NCI-H82 treated with DMSO at 0.1 percent for 48 hours (cell line): ENCODE measurements at regions not wholly inside any gene's neighbourhood (a gene's known extent, or its start where the extent isn't known, plus 50 kb on each side); places are given as distances from the start of the nearest gene placed in this dataset.

Experiments used
- DNase-seq: peaks from one replicate; lab custom pipeline; 2025; ENCODE audit not compliant: unreplicated experiment; lab: John Stamatoyannopoulos, UW

DNA sequence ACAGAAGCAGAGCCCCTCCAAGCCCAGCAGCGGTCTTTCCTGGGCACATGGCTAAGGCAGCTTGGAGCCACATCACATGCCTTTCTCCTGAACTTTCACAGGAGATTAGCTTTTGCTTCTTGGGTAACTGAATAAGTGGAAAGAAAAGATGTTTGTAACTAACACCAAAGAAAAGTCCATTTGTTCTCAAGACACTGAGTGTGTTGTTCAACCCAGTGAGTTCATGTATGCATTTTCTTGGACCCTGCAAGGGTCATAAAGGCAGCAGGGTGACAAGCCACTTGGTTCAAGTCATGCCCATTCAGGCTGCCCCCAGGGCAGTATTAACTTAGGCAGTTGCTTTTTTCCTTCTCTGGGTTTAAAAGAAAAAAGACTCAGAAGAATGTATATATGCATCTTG is 203.4 kb downstream of the FAM76B start:
- no peak for DNase-seq

- no peak for DNase-seq
These were observed 203.9 kb downstream of the FAM76B start for GRCh38 chr11:95585752-95586077.

DNA sequence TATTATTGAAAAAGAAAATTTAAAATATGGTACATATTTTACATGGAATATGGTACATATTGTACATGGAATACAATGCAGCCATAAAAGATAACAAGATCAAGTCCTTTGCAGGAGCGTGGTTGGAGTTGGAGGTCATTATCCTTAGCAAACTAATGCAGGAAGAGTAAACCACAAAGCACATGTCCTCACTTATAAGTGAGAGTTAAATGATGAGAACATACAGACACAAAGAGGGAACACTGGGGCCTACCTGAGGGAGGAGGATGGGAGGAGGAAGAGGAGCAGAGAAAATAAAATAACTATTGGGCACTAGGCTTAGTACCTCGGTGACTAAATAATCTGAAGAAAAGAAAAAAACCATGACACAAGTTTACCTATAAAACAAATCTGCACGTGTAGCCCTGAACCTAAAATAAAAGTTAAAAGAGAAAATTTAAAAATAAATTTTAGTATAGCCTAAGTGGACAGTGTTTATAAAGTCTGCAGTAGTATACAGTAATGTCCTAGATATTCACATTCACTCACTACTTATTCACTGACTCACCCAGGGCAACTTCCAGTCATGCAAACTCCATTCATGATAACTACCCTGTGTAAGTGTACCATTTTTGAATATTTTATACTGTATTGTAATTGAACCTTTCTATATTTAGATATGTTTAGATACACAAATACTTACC is 204.4 kb downstream of the FAM76B start:
- no peak for DNase-seq

DNA sequence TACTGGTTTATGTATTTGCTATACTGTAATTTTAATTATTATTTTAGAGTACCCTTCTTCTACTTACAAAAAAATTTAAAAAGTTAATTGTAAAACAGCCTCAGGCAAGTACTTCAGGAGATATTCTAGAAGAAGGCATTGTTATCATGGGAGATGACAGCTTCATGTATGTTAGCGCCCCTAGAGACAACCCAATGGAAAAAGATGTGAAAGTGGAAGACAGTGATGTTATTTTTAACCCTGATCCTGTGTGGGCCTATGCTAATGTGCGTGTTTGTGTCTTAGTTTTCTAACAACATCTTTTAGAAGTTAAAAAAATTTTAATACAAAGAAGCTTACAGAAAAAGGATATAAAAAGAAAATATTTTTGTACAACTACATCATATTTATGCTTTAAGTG is 205.0 kb downstream of the FAM76B start:
- no peak for DNase-seq

DNA sequence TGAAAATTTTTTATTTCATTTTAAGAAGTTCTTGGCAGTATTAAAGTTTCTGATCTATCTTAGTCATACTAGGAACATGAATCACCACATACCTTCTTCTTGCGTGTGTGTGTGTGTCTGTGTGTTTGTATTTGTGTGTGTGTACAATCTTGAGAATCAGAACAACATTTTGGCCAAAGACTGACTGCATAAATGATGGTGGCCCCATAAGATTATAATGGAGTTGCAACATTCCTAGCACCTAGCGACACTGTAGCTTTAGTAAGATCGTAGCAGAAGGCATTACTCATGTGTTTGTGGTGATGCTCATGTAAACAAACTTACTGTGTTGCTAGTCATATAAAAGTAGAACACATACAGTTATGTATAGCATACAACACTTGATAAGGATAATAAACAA is 205.4 kb downstream of the FAM76B start:
- no peak for DNase-seq

DNA sequence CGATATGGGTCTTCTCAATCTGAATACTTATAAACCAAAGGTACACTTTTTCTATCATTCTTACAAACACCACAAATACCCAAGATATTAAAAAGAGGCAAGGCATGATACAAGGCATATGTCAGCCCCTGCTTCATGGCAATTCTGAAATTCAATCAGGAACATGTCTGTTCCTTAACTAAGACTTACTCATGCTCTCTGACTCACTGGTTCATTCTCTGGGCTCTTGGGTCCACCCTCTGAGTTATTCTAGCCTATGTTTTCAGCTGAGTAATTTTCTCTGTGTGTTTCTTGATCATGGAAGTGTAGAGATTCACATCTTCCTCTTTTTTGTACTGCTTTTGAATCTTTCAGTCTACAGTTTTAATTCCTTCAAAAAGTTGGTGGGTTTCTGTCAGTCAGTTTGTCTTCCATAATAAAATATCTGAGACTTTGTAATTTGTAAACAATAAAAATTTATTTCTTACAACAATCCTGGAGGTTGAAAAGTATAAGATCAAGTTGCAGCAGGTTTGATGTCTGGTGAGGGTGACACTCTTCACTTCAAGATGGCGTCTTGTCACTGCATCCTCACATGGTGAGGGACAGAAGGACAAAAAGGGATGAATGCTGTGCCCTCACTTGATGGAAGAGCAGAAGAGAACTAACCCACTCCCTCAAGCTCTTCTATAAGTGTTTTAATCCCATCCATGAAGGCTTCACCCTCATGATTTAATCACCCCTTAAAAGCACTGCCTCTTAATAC is 211.7 kb downstream of the FAM76B start:
- no peak for DNase-seq

DNA sequence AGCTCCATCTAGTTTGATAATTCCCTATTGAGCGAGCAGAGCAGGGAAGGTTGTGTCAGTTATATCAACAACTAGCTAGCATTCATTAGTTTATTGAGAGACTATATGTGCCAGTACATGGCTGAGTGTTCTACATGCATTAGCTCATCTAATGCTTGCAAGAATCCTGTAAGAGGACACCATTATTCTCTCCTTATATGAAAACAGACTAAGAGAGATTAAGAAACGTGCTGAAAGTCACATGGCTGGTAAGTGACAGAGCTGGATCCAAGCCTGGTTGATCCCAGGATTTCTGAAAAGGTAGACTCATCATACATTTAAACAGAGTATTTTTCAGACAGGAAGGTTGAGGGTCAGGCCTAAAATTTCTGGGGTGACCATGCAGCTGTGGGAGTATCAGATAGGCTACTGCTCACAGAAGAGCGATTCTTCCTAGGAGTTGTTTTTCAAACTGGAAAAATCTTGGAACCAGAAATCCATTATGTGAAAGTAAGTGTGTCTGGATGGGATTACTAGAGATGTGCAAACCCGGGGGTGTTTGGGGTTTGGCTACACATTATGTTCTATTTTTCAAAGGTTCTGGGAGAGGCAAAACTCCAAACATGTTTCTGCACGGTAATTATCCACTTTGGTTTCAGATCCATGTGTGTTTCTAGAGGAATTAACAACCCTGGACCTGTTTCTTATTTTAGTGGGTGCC is 213.3 kb downstream of the FAM76B start:
- DNase-seq: no peak

DNA sequence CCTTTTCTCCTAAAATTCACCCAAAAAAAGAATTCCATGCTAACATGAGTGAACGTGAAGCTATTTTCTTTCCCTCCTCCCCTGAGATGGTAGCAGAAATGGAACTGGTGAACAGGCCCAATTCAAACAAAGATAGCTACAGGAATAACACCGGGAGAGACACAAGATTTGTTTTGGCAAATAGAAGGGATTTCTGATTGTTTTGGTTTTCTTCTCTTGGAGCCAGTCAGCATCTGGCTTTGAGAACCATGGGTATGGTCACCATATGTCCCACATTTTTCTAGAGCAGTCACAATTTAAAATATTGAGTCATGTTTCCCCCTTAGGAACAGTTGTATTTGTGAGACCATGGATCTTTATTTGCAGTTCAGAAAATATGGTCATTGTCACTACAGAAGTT is 214.1 kb downstream of the FAM76B start:
- DNase-seq: no peak

DNA sequence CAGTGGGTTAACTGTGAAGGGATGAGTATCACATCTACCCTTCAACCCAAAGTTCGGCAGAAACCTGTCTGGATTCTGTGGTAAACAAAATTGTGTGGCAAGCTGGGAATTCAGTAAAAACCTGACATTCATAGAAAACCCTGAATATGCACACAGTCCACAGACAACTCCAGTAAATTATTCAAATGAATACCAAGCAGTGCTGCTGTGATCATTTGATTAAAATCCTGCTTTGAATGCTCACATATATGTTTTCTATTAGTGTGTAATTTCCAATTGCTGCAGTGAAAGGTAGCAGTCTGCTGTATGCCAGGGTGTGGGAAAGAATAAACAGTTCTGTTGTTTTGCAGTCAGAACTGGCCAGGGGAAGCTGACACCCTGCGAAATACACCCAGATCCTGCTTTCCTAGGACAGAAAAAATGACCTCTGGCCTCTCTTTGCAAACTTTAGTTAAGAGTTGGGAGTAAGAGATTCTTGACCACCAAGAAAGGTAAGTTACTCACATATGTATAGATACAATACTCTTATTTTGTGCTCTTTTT is 217.8 kb downstream of the FAM76B start:
- no peak for DNase-seq

DNA sequence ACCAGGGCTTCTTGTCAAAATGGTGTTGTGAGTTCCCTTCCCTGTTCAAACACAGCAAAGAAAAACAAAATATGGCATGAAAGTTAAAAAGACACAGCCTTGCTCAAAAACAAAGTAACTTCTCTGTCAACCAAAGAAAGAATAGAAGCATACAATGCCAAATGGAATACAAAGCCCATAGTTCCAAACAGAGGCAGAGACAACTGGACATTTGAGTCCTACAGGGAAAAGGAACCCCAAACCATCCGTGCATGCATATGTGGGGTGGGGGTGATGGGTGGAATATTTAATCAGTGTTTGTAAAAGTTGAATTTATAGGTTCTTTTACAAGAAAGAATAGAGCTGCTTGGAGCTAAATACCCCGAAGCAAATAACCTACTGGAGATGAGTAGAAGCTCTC is 218.7 kb downstream of the FAM76B start:
- DNase-seq: no peak

- no peak for DNase-seq
These were observed 220.4 kb downstream of the FAM76B start for GRCh38 chr11:95569207-95569606.

DNA sequence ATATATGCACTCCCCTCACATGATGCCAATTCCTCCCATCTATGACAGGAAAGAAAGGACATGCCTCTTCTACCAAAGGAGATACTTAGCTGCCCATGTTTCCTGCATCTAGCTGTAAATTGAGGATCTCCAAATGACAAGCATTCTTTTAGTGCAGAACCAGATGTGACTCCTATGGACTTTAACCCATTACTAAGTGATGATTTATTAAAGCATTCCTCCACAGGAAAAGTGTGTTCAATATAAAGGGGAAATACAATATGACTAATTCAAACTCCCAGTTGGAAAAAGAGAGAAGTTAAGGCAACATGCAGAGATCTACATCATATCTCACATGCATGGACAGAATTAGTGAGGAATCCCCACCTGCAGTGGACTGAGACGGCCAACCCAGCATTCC is 221.3 kb downstream of the FAM76B start:
- DNase-seq: no peak

- no peak for DNase-seq
These were observed 221.9 kb downstream of the FAM76B start for GRCh38 chr11:95567685-95568084.

- no peak for DNase-seq
These were observed 223.4 kb downstream of the FAM76B start for GRCh38 chr11:95566211-95566610.

DNA sequence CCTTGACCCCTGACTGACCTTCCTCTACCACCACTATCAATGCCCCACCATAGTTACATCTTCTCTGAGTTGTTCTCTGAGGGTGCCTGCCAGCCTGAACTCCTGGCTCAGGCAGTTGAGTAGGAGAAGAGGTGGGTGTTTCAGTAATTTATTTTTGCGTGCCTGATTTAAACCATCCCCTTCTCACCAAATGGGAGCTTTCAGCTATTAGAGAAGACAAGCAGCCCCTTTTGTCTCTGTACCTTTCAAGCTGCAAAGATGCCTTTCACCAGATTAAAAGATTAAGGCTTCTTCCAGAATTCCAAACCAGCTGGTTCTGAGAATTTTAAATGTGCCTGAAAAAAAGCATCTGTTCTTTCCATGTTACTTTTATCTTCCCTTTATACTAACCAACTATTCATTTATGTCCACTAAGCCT is 223.8 kb downstream of the FAM76B start:
- peak; percentile 31 for DNase-seq

- DNase-seq: no peak
These were observed 225.7 kb downstream of the FAM76B start for GRCh38 chr11:95563859-95564258.

DNA sequence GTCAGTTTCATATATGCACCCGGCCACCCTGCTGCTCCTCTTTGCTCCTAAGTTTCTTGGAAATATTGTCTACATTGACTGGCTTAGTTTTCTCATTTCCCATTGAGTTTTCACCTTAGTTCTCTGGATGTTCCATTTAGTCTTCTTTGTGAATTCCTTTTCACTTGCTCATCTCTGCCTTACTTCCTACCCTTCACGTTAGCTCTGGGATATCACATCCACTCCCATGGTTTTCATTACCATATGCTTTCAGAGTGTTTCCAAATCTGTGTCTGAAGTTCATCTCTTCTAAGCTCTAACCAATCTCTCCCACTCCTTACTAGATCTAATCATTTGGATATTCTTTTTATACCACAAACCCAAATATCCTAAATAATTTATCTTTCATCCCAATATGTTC is 226.4 kb downstream of the FAM76B start:
- DNase-seq: no peak

- DNase-seq: no peak
These were observed 227.2 kb downstream of the FAM76B start for GRCh38 chr11:95562196-95562921.

- DNase-seq: no peak
These were observed 229.7 kb downstream of the FAM76B start for GRCh38 chr11:95559899-95560298.

- no peak for DNase-seq
These were observed 232.2 kb downstream of the FAM76B start for GRCh38 chr11:95557376-95557775.
